PC-9 (cell line): ENCODE measurements at regions not wholly inside any gene's neighbourhood (a gene's known extent, or its start where the extent isn't known, plus 50 kb on each side); places are given as distances from the start of the nearest gene placed in this dataset.

Experiments used
- CTCF ChIP-seq: fragments of 200-600 bp; sonication (generic); conservative IDR thresholded peaks from 2 replicates; pipeline ENCODE4 v1.6.1; 2017; ENCODE audit warnings: mixed run types, antibody characterized with exemption, mild to moderate bottlenecking, moderate library complexity
- EZH2 ChIP-seq: fragments of 200-600 bp; sonication (generic); IDR thresholded peaks from 2 replicates; pipeline ENCODE4 v1.8.0; 2017; ENCODE audit warnings: antibody characterized with exemption, low read depth

GRCh38 chr11:128219731-128220120, 367.6 kb downstream of the ETS1 start:
- no peak for TF ChIP-seq CTCF
- no peak for TF ChIP-seq EZH2
